ENCODE measurements at regions not wholly inside any gene's neighbourhood (a gene's known extent, or its start where the extent isn't known, plus 50 kb on each side); places are given as distances from the start of the nearest gene placed in this dataset.
"Not testable (repeated sequence)": the region's sequence is repeated elsewhere in the genome, so short reads cannot be mapped to it uniquely, and the experiment has no call there.

DNA sequence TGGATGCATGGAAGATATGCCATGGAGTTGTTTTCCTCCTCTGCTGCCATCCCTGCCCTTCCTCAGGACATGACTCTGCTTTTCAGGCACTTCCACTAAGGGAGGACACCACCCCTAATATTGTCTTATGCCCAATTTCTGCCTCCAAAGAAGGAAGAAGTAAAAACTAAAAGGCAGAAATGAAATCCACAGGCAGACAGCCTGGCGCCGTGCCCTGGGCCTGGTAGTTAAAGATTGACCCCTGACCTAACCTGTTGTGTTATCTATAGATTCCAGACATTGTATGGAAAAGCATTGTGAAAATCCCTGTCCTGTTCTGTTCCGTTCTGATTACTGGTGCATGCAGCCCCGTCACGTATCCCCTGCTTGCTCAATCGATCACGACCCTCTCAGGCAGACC lies 80.1 kb upstream of the PLAC8 start:
- not testable (repeated sequence) for H3K9ac ChIP-seq (ENCODE audit: low read depth, low read length); H3K4me1 ChIP-seq (ENCODE audit: insufficient read depth, low read length); H3K27ac ChIP-seq (ENCODE audit: low read length); H3K9me3 ChIP-seq (ENCODE audit: insufficient read depth, low read depth, low read length); H3K4me3 ChIP-seq (ENCODE audit: low read length); H3K27me3 ChIP-seq (ENCODE audit: insufficient read depth, low read length); H3K36me3 ChIP-seq (ENCODE audit: insufficient read depth, low read depth, low read length)

DNA sequence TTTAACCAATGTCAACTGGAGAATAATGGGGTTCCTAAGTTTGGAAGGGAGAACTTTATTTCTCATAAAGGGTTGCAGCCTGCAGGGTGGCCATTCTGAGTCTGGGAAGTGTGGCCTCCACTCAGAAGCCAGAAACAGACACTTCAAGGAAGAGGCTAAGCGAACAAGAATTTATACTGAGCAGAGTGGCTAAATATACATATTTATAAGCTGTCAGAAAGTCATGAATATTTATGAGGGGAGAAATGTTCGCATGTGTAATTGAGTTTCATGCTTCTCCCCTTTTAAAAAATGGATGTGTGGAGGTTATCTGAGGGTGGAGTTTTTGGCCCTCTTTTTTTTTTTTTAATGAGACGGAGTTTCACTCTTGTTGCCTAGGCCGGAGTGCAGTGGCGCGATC lies 78.1 kb upstream of the PLAC8 start:
- Histone ChIP-seq H3K4me3 (ENCODE audit: low read length) (no peak overlapping the region), H3K9ac (ENCODE audit: low read depth, low read length) (no peak overlapping the region), H3K36me3 (ENCODE audit: insufficient read depth, low read depth, low read length) (no peaks in the 10 kb centered on the region), H3K9me3 (ENCODE audit: insufficient read depth, low read depth, low read length) (no peaks in the 10 kb centered on the region), H3K4me1 (ENCODE audit: insufficient read depth, low read length) (no peaks in the 10 kb centered on the region), H3K27ac (ENCODE audit: low read length) (no peak overlapping the region), H3K27me3 (ENCODE audit: insufficient read depth, low read length) (no peaks in the 10 kb centered on the region)

DNA sequence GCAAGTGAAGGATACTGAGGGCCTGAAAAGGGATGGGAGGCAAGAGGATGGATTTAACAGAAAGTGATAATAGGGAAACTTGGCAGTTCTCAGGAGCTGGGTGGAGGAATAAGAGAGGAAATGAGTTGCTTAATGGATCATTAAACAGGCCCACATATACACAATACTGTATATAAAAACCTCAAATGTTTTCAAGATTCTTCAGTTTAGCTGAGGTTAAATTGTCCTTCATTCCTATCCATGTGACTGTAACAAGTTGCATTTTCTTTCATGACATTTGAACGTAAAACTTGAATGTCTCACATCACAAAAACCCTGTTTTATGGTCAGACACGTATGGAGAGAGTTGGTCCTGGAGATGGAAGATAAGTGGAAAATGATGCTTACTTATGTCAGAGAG lies 76.5 kb upstream of the PLAC8 start:
- H3K9ac ChIP-seq (ENCODE audit: low read depth, low read length) = no peak overlapping the region
- H3K9me3 ChIP-seq (ENCODE audit: insufficient read depth, low read depth, low read length) = no peaks in the 10 kb centered on the region
- no peaks in the 10 kb centered on the region for H3K36me3 ChIP-seq (ENCODE audit: insufficient read depth, low read depth, low read length)
- H3K27me3 ChIP-seq (ENCODE audit: insufficient read depth, low read length) = no peaks in the 10 kb centered on the region
- no peak overlapping the region for H3K4me3 ChIP-seq (ENCODE audit: low read length)
- H3K27ac ChIP-seq (ENCODE audit: low read length) = no peak overlapping the region
- H3K4me1 ChIP-seq (ENCODE audit: insufficient read depth, low read length) = no peaks in the 10 kb centered on the region

DNA sequence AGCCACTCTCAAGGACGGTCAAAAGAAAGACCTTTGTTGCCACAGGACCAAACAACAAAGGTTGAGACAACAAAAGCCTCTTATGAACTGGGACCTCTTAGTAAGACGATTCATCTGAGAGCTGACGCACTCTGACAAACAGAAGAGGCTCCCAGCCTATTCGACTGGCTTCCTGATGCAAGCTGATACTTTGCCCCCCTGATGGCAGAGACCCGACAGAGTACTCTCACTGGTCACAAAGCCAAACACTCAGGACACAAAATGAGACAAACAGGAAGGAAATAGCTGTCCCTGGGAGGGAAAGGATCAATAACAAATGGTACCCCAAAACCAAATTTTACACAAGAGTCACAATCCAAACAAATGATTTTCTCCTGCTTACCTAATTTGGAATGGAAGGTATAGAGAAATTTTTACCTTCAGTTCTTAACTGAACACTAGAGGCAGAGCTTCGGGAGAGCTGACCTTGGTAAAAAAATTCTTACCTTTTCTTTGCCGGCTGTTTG lies 75.2 kb upstream of the PLAC8 start:
- no peak overlapping the region for H3K4me3 ChIP-seq (ENCODE audit: low read length)
- no peaks in the 10 kb centered on the region for H3K27me3 ChIP-seq (ENCODE audit: insufficient read depth, low read length)
- H3K9ac ChIP-seq (ENCODE audit: low read depth, low read length) = no peak overlapping the region
- H3K4me1 ChIP-seq (ENCODE audit: insufficient read depth, low read length) = no peaks in the 10 kb centered on the region
- H3K36me3 ChIP-seq (ENCODE audit: insufficient read depth, low read depth, low read length) = no peaks in the 10 kb centered on the region
- H3K9me3 ChIP-seq (ENCODE audit: insufficient read depth, low read depth, low read length) = no peaks in the 10 kb centered on the region
- H3K27ac ChIP-seq (ENCODE audit: low read length) = peak overlapping the region; percentile 36

DNA sequence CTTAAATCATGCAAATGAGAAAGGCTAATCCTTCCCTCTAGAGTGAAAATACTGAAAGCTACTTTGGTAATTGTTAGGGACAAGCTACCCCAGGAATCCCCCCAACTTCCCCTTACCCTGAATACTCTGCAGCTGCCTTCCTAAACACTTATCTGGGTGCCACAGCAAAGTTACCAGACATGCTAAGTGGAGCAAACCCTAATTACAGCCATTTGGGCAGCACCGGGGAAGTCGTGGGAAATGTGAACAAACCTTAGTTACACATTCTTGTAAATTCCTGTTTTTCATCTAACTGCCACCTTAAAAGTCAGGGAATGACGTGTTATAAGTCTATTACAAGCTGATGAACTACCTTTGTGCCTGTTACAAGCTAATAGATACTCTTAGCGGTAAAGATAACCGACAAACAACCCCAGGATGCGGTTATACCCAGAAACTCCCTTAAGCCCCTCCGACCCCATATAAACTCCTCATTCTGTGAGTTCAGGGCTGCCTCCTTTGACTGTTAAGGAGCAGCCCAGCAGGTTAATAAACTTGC lies 66.0 kb upstream of the PLAC8 start:
- H3K4me3 ChIP-seq (ENCODE audit: low read length) = no peak overlapping the region
- H3K27me3 ChIP-seq (ENCODE audit: insufficient read depth, low read length) = no peaks in the 10 kb centered on the region
- no peaks in the 10 kb centered on the region for H3K36me3 ChIP-seq (ENCODE audit: insufficient read depth, low read depth, low read length)
- H3K9ac ChIP-seq (ENCODE audit: low read depth, low read length) = no peak overlapping the region
- peaks cover 6% of the 10 kb centered on the region; the same call in 1 of the 2 replicates for H3K9me3 ChIP-seq (ENCODE audit: insufficient read depth, low read depth, low read length)
- no peak overlapping the region for H3K27ac ChIP-seq (ENCODE audit: low read length)
- no peaks in the 10 kb centered on the region for H3K4me1 ChIP-seq (ENCODE audit: insufficient read depth, low read length)

DNA sequence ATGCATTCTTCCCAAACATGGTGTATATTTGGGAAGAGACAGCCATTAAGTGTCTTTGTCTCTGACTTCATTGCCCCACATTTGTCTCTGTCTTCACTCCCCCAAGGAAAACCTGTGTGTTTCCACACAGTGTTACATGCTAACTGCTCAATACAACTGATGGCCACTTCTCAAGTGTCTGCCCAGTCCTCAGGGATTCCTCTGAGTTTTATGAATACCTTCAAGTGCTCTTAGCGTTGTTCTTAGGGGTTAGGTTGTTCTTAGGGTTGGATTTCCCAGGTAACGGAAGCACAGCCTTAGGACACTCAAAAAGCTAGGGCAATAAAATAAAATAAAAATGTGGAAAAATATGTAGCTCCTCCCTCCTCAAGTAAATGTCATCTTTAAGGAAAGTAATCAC lies 64.7 kb upstream of the PLAC8 start:
- H3K36me3 ChIP-seq (ENCODE audit: insufficient read depth, low read depth, low read length) = no peaks in the 10 kb centered on the region
- H3K4me1 ChIP-seq (ENCODE audit: insufficient read depth, low read length) = no peaks in the 10 kb centered on the region
- H3K27ac ChIP-seq (ENCODE audit: low read length) = no peak overlapping the region
- H3K27me3 ChIP-seq (ENCODE audit: insufficient read depth, low read length) = no peaks in the 10 kb centered on the region
- no peak overlapping the region for H3K9ac ChIP-seq (ENCODE audit: low read depth, low read length)
- peaks cover 4% of the 10 kb centered on the region; the same call in 1 of the 2 replicates for H3K9me3 ChIP-seq (ENCODE audit: insufficient read depth, low read depth, low read length)
- no peak overlapping the region for H3K4me3 ChIP-seq (ENCODE audit: low read length)

DNA sequence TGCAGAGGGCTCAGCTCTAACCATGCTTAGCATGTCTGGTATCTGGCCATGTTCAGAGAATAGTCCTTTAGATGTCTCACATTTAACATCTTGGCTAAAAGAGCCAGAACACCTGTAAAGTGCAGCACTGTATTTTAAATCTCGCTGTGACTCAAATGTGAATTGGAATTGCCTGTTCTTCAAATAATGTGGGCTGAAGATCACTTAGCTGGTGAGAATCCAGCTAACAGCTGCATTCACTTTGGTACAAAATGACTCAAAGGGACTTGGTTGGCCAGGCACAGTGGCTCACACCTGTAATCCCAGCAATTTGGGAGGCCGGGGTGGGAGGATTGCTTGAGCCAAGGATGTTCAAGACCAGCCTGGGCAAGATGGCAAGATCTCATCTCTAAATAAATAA lies 63.5 kb upstream of the PLAC8 start:
- Histone ChIP-seq H3K4me1 (ENCODE audit: insufficient read depth, low read length) (no peaks in the 10 kb centered on the region), H3K9me3 (ENCODE audit: insufficient read depth, low read depth, low read length) (0 out of 2 replicates have a peak, but pooled peaks cover 3% of the 10 kb centered on the region), H3K4me3 (ENCODE audit: low read length) (no peak overlapping the region), H3K27me3 (ENCODE audit: insufficient read depth, low read length) (no peaks in the 10 kb centered on the region), H3K27ac (ENCODE audit: low read length) (no peak overlapping the region), H3K9ac (ENCODE audit: low read depth, low read length) (no peak overlapping the region), H3K36me3 (ENCODE audit: insufficient read depth, low read depth, low read length) (no peaks in the 10 kb centered on the region)

DNA sequence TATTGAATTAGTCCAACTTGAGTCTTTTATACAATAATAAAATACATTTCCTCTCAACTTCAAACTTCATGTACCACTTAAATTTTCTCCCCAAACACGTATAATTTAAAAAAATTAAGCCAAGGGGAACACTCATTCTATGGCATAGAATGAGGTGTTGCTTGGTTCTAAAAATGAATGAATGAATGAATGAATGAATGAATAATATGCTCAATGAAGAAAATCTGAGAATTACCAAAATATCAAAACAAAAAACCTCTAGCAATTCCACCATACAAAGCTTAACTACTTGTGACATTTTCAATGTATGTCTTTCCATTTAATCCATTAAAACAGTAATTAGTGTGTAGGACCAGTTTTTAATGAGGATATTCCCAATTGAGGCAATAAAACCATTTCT lies 62.7 kb upstream of the PLAC8 start:
- Histone ChIP-seq H3K36me3 (ENCODE audit: insufficient read depth, low read depth, low read length) (no peaks in the 10 kb centered on the region), H3K4me3 (ENCODE audit: low read length) (no peak overlapping the region), H3K4me1 (ENCODE audit: insufficient read depth, low read length) (no peaks in the 10 kb centered on the region), H3K9ac (ENCODE audit: low read depth, low read length) (no peak overlapping the region), H3K27ac (ENCODE audit: low read length) (no peak overlapping the region), H3K9me3 (ENCODE audit: insufficient read depth, low read depth, low read length) (0 out of 2 replicates have a peak, but pooled peaks cover 3% of the 10 kb centered on the region), H3K27me3 (ENCODE audit: insufficient read depth, low read length) (no peaks in the 10 kb centered on the region)

DNA sequence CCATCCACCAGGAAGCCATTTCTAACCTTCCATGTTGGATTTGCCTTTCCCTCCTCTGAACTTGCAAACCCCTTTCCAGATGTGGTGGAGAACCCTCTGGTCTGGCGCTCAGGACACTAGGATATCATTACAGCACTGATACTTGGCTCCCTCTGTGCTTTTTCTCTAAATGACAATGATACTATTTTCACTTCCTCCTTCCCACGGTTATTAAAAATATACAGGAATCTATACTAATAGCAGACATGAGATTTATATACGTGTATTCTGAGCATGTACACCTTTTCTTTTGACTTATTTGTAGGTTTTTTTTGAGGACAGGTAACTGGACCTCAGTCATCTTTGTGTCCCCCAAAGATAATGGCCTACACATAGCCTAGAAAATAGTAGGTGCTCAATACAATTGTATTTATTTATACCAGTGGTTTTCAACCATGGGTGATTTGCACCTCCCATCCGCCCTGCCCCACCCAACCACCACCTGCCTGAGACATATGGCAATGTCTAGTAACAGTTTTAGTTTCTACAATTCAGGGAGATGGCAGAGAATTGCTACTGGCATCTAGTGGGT lies 60.4 kb upstream of the PLAC8 start:
- Histone ChIP-seq H3K9me3 (ENCODE audit: insufficient read depth, low read depth, low read length) (no peaks in the 10 kb centered on the region), H3K9ac (ENCODE audit: low read depth, low read length) (no peak overlapping the region), H3K27me3 (ENCODE audit: insufficient read depth, low read length) (no peaks in the 10 kb centered on the region), H3K27ac (ENCODE audit: low read length) (no peak overlapping the region), H3K4me1 (ENCODE audit: insufficient read depth, low read length) (no peaks in the 10 kb centered on the region), H3K4me3 (ENCODE audit: low read length) (no peak overlapping the region), H3K36me3 (ENCODE audit: insufficient read depth, low read depth, low read length) (no peaks in the 10 kb centered on the region)

DNA sequence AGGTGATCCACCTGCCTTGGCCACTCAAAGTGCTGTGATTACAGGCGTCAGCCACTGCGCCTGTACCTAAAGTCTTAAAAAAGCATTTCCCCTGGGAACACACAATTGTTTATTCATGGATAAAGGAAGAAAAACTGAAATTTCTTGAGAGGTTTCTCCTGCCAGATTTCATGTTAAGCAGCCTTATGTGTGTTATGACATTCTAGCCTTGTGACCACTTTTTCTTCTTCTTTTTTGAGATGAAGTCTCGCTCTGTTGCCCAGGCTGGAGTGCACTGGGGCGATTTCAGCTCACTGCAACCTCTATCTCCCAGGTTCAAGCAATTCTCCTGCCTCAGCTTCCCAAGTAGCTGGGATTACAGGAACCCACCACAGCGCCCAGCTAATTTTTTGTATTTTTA lies 57.8 kb upstream of the PLAC8 start:
- no peaks in the 10 kb centered on the region for H3K4me1 ChIP-seq (ENCODE audit: insufficient read depth, low read length)
- H3K9me3 ChIP-seq (ENCODE audit: insufficient read depth, low read depth, low read length) = no peaks in the 10 kb centered on the region
- H3K9ac ChIP-seq (ENCODE audit: low read depth, low read length) = no peak overlapping the region
- no peaks in the 10 kb centered on the region for H3K27me3 ChIP-seq (ENCODE audit: insufficient read depth, low read length)
- no peak overlapping the region for H3K4me3 ChIP-seq (ENCODE audit: low read length)
- no peak overlapping the region for H3K27ac ChIP-seq (ENCODE audit: low read length)
- H3K36me3 ChIP-seq (ENCODE audit: insufficient read depth, low read depth, low read length) = no peaks in the 10 kb centered on the region

DNA sequence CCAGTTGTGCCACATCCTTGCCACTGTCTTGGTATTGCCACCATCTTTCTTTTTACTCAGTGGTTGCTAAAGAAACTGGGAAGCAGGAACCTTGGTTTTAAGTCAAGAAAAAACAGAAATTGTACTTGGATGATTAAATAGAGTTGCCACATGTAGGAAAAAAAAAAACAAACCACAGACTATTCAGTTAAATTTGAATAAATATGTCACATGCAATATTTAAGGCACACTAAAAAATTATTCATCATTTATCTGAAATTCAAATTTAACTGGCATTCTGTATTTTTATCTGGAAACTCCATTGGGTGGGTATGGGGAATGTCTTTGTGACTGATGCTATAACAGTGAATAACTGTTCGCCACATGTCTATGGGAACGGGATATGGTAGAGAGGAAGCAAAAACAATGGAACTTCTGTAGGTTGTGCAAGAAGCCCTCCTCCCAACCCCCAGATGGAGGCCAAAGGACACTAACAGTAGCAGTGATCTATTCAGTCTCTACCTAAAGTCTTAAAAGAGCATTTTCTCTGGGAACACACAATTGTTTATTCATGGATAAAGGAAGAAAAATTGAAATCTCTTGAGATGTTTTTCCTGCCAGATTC lies 57.0 kb upstream of the PLAC8 start:
- no peaks in the 10 kb centered on the region for H3K36me3 ChIP-seq (ENCODE audit: insufficient read depth, low read depth, low read length)
- H3K27ac ChIP-seq (ENCODE audit: low read length) = no peak overlapping the region
- H3K4me1 ChIP-seq (ENCODE audit: insufficient read depth, low read length) = no peaks in the 10 kb centered on the region
- H3K27me3 ChIP-seq (ENCODE audit: insufficient read depth, low read length) = no peaks in the 10 kb centered on the region
- H3K9ac ChIP-seq (ENCODE audit: low read depth, low read length) = no peak overlapping the region
- H3K9me3 ChIP-seq (ENCODE audit: insufficient read depth, low read depth, low read length) = no peaks in the 10 kb centered on the region
- H3K4me3 ChIP-seq (ENCODE audit: low read length) = no peak overlapping the region

DNA sequence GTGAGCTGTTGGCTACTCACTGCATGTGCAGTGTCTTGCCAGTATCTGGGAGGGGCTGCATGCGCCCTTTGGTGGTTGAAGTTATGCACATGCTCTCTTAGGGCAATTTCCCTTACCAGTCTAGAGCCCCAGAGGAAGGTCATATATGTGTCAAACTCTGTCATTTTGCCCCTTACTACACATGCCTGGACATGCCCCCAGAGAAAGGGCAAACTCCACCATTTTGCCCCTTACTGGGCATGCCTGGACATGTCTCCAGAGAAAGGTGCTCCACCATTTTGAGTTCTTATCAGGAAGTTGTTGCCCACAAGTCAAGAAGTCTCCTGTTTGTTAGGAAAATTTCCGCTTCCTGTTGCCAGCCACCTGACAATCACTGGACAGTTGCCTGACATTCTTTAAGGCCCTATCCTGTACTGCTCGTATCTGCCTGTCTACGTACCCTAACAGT lies 56.4 kb upstream of the PLAC8 start:
- no peaks in the 10 kb centered on the region for H3K27me3 ChIP-seq (ENCODE audit: insufficient read depth, low read length)
- H3K36me3 ChIP-seq (ENCODE audit: insufficient read depth, low read depth, low read length) = no peaks in the 10 kb centered on the region
- no peaks in the 10 kb centered on the region for H3K9me3 ChIP-seq (ENCODE audit: insufficient read depth, low read depth, low read length)
- H3K4me1 ChIP-seq (ENCODE audit: insufficient read depth, low read length) = no peaks in the 10 kb centered on the region
- no peak overlapping the region for H3K4me3 ChIP-seq (ENCODE audit: low read length)
- no peak overlapping the region for H3K27ac ChIP-seq (ENCODE audit: low read length)
- H3K9ac ChIP-seq (ENCODE audit: low read depth, low read length) = no peak overlapping the region

All from iPS-20b (cell line).